ENCODE measurements at regions not wholly inside any gene's neighbourhood (a gene's known extent, or its start where the extent isn't known, plus 50 kb on each side); places are given as distances from the start of the nearest gene placed in this dataset.

DNA sequence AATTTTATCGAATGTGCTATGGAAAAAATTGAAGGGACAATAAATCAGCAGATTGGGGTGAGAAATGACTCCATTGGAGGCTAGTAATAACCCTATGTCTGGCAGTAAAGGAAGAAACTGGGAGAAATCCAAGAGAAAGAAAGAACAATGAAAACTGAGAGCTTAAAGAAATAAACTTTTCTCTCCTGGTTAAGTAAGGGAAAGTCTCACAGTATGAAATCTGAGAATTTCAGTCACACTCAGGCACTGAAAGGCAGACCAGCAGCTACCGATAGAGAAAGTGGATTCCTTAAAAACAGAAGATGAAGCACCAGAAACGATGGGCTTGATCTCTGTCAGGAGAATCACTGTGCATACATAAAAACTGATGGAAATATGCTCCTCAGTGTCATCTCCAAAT lies 404.2 kb downstream of the PLPP3 start:
- TF ChIP-seq POLR2A (IDR thresholded peaks at IDR 0.05; ENCODE audit: low read depth, low read length) (no peak), POLR2AphosphoS5 (IDR thresholded peaks at IDR 0.05; ENCODE audit: low read depth, low read length) (no peak), SPI1 (IDR thresholded peaks at IDR 0.05; ENCODE audit: low read depth, low read length) (no peak), TAF1 (IDR thresholded peaks at IDR 0.05; ENCODE audit: low read depth, low read length) (no peak), PAX5 (IDR thresholded peaks at IDR 0.05; ENCODE audit: insufficient read depth, low read length, severe bottlenecking) (no peak)
